Heart right ventricle (tissue), 16 donors: ENCODE measurements at regions not wholly inside any gene's neighbourhood (a gene's known extent, or its start where the extent isn't known, plus 50 kb on each side); places are given as distances from the start of the nearest gene placed in this dataset.

Experiments
- ATAC-seq, 8 donors: fragments of 200-7000 bp; cut with Tn5 transposase; one replicate each; pipeline ENCODE4 v1.9.1; 2020; ENCODE audit warnings: mild to moderate bottlenecking in 8 of 8, moderate library complexity in 8 of 8, moderate number of reproducible peaks in 1 of 8
- DNase-seq, 2 donors: peaks; one replicate each; pipeline ENCODE4 v3.0.0-alpha.2; 2020
- H3K27ac ChIP-seq, 10 donors: fragments of 200-600 bp; sonication (generic) in 2 of 10; one replicate each; pipeline versions ENCODE4 v1.5.0 to v1.8.0; 2020 to 2022; ENCODE audit warnings: mild to moderate bottlenecking in 3 of 10
- H3K27me3 ChIP-seq, 7 donors: fragments of 200-600 bp; one replicate each; pipeline ENCODE4 v1.8.0; 2021 to 2022; ENCODE audit warnings: mild to moderate bottlenecking in 2 of 7
- H3K36me3 ChIP-seq, 9 donors: fragments of 200-600 bp; sonication (generic) in 1 of 9; one replicate each; pipeline versions ENCODE4 v1.5.0 to v1.8.0; 2020 to 2022; ENCODE audit warnings: mild to moderate bottlenecking in 2 of 9
- H3K4me1 ChIP-seq, 9 donors: fragments of 200-600 bp; sonication (generic) in 1 of 9; one replicate each; pipeline versions ENCODE4 v1.5.0 to v1.8.0; 2020 to 2022; ENCODE audit warnings: mild to moderate bottlenecking in 4 of 9
- H3K4me3 ChIP-seq, 10 donors: fragments of 200-600 bp; sonication (generic) in 2 of 10; one replicate each; pipeline versions ENCODE4 v1.5.0 to v1.8.0; 2020 to 2022; ENCODE audit warnings: mild to moderate bottlenecking in 7 of 10, moderate library complexity in 2 of 10
- H3K9me3 ChIP-seq, 11 donors: fragments of 200-600 bp in 10 of 11; sonication (generic) in 2 of 11; one replicate each; pipeline versions ENCODE4 v1.5.0 to v1.8.0; 2013 to 2022; ENCODE audit warnings: mild to moderate bottlenecking in 2 of 11, control low read depth in 1 of 11, moderate library complexity in 1 of 11
- WGBS, 2 donors: extraction: QIAGEN DNeasy Blood & Tissue Kit; methylation state at CpG; one replicate each; pipeline ENCODE4 v1.1.7; 2013; ENCODE audit warnings: inconsistent platforms in 1 of 2; 5-methylcytosine and 5-hydroxymethylcytosine counted together
- intact Hi-C, 10 donors: fragments of 100-400 bp; cut with DNase I; formaldehyde crosslinking; loops; one replicate each; pipeline versions ENCODE4 v1.11.1 to v1.14.2; 2022
- TF ChIP-seq, protein P1 (sequence below), 9 donors: fragments of 200-600 bp; sonication (generic) in 2 of 9; IDR thresholded peaks; one replicate each; pipeline versions ENCODE4 v1.5.0 to v1.8.0; 2021 to 2022; ENCODE audit warnings: antibody characterized with exemption in 9 of 9, mild to moderate bottlenecking in 5 of 9, moderate library complexity in 1 of 9
- donor health status: Arrhythmogenic right ventricular cardiomyopathy.
- donor health status: ischemic (EF 13 %, LVEDD 7.1; RV severe dilation, severe dysfunction).
- donor health status: healthy with polysubstance abuse.
- donor health status: DM: no; HTN: yes; CAD: no.
- donor health status: DM: no; HTN: no; CAD: no.
- donor health status: ischemic (EF 25% LVEDD 6.9; RV normal size, moderate dysfunction).
- donor health status: ischemic (EF 25% LVEDD 5.7; RV mildly dilated, moderate dysfunction).
- donor health status: healthy.
- donor health status: DM: yes; HTN: yes; CAD: no.
- donor health status: Ischemic cardiomyopathy.
- donor health status: ischemic (EF 35%, LVEDD 5.7; RV mildly dilated, moderate dysfunction).
- donor health status: nonischemic (EF 11% LVEDD 7.7; RV severe dilation, severe dysfunction).
- donor health status: DM: yes; HTN: yes; CAD: no.
- donor health status: PGD.
- donor health status: ischemic (EF 29% LVEDD 5.4; RV normal size, mild dysfunction).
- donor health status: nonischemic (EF 23%, LVEDD 6.1; RV moderate dilation, normal function).

DNA sequence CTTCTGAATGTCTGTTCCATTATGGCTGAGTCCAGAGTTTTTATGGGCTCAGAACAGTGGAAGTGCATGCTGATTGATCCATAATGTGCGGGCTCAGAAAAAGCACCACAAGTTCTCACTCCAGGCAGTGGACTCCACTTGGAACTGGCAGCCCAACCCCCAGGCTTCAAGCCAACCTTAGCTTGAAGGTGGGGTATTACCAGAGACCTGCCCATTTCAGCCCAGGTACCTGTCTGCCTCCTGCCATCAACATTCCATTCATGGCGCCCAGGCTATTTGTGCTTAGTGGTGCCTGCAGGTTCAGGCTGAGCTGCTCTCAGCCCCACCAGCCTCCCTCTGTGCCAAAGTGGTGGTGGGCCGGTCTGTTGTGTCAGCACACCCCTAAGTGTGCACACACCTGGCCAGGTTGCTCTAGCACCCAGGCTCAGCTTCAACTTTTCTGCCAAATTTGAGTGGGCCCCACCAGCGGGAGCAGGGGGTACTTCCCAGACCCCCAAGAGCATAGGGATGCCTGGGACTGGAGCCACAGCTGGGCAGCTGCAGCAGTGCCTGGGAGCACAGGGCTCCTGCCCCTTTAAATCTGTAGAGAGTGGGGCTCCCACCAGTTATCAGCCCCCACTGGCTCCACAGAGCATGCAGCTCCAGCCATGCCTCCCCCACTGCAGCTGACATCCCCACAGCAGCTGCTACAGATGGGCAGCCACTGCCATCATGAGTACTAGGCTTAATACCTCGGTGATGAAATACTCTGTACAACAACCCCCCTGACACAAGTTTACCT is 1025.3 kb downstream of the PCDH19 start:
- WGBS, 2 donors, result 77 to 85% methylated on average over 5 of the region's 5 CpGs
- TF ChIP-seq, protein P1, sequence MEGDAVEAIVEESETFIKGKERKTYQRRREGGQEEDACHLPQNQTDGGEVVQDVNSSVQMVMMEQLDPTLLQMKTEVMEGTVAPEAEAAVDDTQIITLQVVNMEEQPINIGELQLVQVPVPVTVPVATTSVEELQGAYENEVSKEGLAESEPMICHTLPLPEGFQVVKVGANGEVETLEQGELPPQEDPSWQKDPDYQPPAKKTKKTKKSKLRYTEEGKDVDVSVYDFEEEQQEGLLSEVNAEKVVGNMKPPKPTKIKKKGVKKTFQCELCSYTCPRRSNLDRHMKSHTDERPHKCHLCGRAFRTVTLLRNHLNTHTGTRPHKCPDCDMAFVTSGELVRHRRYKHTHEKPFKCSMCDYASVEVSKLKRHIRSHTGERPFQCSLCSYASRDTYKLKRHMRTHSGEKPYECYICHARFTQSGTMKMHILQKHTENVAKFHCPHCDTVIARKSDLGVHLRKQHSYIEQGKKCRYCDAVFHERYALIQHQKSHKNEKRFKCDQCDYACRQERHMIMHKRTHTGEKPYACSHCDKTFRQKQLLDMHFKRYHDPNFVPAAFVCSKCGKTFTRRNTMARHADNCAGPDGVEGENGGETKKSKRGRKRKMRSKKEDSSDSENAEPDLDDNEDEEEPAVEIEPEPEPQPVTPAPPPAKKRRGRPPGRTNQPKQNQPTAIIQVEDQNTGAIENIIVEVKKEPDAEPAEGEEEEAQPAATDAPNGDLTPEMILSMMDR (IDR thresholded peaks at IDR 0.05), result no peak
- no peak overlapping the region for H3K4me3 ChIP-seq
- no peaks in the 10 kb centered on the region for H3K27me3 ChIP-seq
- intact Hi-C loops, result no loop called here
- DNase-seq, result no peak
- ATAC-seq, result no peak
- H3K4me1 ChIP-seq, result no peaks in the 10 kb centered on the region
- no peaks in the 10 kb centered on the region for H3K36me3 ChIP-seq
- H3K27ac ChIP-seq, result no peak overlapping the region
- peaks cover 0 to 18% (median 0%) of the 10 kb centered on the region in 11 donors for H3K9me3 ChIP-seq

DNA sequence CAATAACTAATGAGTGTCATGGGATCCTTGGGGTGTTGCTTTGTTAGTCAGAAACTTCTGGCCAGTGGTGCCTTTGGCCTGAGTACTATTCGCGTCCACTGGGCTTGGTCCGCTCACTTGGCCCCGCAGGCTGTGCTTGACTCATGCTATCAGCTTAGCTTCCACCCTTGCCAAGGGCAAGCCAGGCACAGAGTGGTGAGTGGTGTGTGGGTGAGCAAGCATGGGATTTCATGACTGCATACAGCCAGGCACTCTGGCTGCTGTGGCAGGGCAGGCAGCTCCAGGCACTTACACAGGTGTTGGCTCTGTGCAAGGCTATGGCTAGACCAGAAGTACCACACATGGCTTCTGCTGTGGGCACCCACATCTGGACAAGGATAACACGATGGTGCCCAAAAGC is 1026.3 kb downstream of the PCDH19 start:
- intact Hi-C loops, result no loop called here
- ATAC-seq (no peak), DNase-seq (no peak)
- Histone ChIP-seq H3K9me3 (peaks cover 0 to 13% (median 0%) of the 10 kb centered on the region in 11 donors), H3K4me3 (no peak overlapping the region), H3K36me3 (no peaks in the 10 kb centered on the region), H3K27me3 (no peaks in the 10 kb centered on the region), H3K27ac (no peak overlapping the region), H3K4me1 (no peaks in the 10 kb centered on the region)
- 94 to 96% methylated on average over 5 of the region's 5 CpGs for WGBS, 2 donors
- TF ChIP-seq, protein P1 (IDR thresholded peaks at IDR 0.05), result no peak

DNA sequence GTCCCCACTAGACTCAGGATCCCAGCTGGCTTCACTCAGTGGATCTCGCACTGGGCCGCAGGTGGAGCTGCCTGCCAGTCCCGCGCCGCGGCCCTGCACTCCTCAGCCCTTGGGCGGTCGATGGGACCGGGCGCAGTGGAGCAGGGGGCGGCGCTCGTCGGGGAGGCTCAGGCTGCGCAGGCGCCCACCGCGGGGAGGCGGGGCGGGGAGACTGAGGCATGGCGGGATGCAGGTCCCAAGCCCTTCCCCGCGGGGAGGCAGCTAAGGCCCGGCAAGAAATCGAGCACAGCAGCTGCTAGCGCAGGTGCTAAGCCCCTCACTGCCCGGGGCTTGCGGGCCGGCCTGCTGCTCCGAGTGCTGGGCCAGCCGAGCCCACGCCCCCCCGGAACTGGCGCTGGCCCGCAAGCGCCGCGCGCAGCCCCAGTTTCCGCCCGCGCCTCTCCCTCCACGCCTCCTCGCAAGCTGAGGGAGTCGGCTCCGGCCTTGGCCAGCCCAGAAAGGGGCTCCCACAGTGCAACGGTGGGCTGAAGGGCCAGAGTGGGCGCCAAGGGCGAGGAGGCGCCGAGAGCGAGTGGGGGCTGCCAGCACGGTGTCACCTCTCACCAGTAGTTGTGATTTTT is 1038.0 kb downstream of the PCDH19 start:
- Histone ChIP-seq H3K27me3 (peaks cover 0 to 18% (median 0%) of the 10 kb centered on the region in 7 donors), H3K9me3 (peaks cover 0 to 3% (median 0%) of the 10 kb centered on the region in 11 donors), H3K4me3 (no peak overlapping the region), H3K4me1 (no peaks in the 10 kb centered on the region), H3K27ac (no peak overlapping the region), H3K36me3 (no peaks in the 10 kb centered on the region)
- TF ChIP-seq, protein P1 (IDR thresholded peaks at IDR 0.05), result no peak
- no peak for DNase-seq
- 95 to 96% methylated on average over 33 to 51 of the region's 53 CpGs for whole genome bisulfite sequencing, 2 donors
- no peak for ATAC-seq
- intact Hi-C loops, result no loop called here

DNA sequence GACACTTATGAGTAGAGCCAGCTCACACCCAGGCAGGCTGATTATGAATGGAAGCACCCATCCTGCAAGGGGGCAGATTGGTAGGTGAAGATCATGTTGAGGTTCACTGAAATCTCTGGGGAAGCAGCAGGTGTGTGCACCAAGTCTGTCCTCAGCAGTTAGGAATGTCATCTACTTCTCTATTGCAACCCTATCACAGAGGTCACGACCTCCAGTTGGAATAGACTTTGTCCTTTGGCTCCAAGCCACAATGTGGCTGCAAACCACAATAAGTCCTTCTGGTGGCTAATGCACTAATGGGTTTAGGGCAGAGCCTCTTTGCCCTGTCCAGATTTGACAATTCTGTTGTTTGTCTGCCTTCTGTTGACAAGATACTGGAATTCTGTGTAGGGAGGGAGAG is 1056.7 kb downstream of the PCDH19 start:
- WGBS, 2 donors, result 17 to 70% methylated on average over 1 of the region's 1 CpG
- ATAC-seq, result no peak
- intact Hi-C loops, result no loop called here
- no peak for DNase-seq
- H3K27ac ChIP-seq, result no peak overlapping the region
- H3K4me1 ChIP-seq, result no peaks in the 10 kb centered on the region
- no peaks in the 10 kb centered on the region for H3K36me3 ChIP-seq
- H3K4me3 ChIP-seq, result no peak overlapping the region
- TF ChIP-seq, protein P1 (IDR thresholded peaks at IDR 0.05), result no peak
- peaks cover 0 to 7% (median 0%) of the 10 kb centered on the region in 7 donors for H3K27me3 ChIP-seq
- peaks cover 0 to 3% (median 0%) of the 10 kb centered on the region in 11 donors for H3K9me3 ChIP-seq
